NCI-H2029 (cell line): ENCODE measurements at regions not wholly inside any gene's neighbourhood (a gene's known extent, or its start where the extent isn't known, plus 50 kb on each side); places are given as distances from the start of the nearest gene placed in this dataset.
"Not testable (repeated sequence)": the region's sequence is repeated elsewhere in the genome, so short reads cannot be mapped to it uniquely, and the experiment has no call there.

Experiments
- DNase-seq: peaks from one replicate; lab custom pipeline; 2025; lab: John Stamatoyannopoulos, UW

DNA sequence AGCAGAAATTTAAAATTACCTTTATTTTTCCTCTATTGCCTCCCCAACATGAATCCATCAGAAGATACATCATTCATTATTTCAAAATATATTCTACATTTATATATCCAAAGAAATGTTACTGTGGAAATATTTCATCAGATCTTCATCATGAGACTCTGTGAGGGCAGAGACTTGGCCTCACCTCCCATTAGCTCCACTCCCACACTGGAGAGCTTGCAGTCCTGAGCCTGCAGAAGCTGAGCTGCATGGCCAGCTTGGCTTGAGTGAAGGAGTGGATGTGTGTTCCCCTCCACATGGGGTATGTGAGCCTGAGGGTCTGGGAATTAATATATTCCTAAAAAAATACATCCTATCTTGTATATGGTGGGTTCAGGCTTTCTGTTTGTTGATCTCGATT lies 961.9 kb downstream of the TMEM121 start:
- DNase-seq = no peak

DNA sequence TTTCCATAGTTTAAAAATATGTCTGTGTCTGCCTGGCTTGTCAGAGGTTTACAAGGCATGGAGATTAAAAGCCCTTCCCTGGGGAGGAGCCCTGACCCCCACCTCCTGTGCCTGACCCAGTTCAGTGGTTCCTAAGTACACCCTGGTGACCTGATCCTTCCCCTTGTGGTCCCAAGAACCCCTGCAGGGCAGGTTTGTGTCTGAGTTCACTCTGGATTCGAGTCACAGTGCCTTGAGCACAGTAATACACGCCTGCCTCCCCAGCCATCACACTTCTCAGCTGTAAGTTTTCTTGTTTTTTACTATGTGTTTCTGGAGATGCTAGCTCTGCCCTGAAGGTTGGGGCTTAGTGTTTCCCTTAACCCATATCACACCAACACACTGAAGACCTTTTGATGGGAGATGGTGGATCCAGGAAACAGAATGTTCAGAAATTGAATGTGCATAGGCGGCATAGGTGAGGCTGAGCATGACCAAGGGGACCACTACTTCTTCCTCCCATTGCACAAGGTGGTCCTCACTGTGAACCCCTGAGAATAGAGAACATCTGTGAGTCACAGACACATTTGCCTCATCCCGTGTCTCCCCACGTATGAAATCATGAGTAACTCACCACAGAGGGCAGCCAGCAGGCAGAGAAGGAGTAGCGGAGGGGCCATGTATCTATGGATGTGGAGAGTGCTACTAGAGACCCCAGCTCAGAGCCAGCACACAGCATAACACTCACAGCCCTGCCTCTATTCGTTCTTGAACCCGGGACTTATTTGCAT lies 962.9 kb downstream of the TMEM121 start:
- no peak for DNase-seq

DNA sequence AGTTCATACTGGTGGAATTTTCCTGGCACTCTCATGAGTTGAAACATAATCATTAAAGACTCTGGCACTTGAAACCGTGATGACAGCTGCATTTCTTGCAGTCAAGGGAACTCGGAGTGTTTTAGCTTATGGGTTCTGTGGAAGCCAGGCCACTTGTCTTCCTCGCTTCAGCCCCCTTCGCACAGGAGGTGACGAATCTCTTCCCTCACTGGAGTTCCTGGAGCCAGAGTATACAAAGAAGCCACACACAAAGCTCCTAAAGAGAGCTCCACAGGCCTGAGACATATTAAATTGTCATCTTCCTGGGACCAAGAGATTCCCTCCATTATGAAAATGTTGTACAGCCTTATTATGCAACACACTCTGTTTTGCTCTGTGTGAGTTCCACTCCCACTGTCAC lies 964.1 kb downstream of the TMEM121 start:
- DNase-seq = no peak

DNA sequence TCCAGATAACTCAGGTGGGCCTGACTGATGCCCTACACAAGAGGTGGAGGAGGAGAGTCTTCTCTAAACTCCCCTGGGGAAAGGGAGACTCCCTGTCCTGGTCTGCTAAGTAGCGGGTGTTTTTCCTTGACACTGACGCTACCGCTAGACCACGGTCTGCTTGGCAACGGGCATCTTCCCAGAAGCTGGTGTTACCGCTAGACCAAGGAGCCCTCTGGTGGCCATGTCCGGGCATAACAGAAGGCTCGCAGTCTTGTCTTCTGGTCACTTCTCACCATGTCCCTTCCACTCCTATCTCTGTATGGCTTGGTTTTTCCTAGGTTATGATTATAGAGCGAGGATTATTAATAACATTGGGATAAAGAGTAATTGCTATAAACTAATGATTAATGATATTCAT lies 965.5 kb downstream of the TMEM121 start:
- no peak for DNase-seq

DNA sequence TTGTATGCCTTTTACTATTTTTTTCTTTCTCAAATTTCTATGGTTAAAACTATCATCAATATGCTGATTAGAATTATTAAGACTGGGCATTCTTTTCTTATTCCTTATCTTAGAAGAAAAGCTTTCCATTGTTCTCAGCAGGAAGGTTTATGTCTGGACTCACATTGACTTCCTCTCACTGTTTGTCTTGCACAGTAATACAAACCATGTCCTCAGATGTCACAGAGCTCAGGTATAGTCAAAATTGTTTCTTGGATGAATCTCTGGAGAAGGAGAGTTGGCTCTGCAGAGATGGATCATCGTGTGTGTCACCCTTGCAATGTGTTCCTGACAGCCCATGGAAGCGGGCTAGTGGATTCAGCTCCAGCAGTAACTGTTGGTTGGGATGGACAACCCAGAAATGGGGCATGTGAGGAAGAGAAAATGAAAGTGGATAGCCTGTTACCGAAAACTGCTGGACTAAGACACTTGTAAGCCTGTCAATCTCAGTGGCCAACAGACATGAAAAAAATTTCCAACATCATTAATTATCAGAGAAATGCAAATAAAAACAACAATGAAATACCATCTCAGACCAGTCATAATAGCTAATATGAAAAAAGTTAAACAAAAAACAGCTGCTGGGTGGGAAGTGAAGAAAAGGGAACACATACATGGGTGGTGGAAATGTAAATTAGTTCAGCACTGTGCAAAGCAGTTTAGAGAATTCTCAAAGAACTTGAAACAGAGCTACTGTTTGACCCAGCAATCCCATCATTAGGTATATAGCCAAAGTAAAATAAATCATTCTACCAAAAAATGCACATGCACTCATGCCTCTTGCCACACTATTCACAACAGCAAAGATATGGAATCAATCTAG lies 967.8 kb downstream of the TMEM121 start:
- DNase-seq = no peak

DNA sequence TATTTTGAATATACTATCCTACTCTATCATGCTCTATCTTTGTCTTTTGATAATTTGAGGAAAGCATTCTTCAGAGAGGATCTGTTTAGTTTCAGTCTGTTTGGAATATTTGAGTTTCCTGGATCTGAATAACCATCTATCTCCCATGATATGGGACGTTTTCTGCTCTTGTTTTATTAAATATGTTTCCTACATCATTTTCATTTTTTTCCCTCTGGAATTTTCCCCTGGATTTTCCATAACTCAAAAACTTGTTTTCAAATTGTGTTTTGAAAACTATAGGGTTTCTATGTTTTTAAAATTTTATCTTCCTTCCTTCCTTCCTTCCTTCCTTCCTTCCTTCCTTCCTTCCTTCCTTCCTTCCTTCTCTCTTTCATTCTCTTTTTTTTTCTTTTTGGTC lies 974.2 kb downstream of the TMEM121 start:
- no peak for DNase-seq

DNA sequence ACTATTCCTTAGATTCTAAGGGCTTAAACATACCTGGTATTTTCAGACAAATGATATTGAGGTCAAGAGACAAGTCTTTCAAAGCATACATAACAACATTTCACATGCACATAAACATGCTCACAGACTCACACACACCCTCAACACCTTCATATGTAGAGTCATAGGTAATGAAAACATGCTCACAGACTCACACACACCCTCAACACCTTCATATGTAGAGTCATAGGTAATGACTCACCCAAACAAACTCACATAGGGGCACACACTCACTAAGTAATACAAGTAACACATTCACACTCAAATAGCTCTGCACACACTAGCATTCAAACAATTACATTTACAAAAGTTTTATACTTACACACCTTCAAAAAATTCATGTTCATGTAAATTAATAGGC lies 975.5 kb downstream of the TMEM121 start:
- DNase-seq = no peak

DNA sequence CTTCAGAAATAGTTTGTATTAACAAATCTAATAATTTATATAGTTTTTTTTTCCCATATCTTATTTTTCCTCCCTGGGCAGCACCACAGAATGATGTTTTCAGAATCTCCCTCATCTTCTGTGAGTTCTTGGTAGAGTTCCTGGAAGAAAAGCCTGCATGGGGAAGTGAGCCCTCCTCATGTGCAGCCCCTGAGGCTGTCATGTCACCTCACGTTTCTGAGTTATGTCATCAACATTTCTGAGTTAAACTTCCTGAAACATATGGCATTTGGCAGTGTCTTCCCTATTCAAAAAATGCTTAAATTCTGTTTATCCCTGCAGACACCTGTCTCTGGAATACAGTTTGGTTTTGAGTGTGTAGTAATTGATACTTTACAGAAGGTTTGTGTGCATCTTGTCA lies 979.0 kb downstream of the TMEM121 start:
- no peak for DNase-seq

DNA sequence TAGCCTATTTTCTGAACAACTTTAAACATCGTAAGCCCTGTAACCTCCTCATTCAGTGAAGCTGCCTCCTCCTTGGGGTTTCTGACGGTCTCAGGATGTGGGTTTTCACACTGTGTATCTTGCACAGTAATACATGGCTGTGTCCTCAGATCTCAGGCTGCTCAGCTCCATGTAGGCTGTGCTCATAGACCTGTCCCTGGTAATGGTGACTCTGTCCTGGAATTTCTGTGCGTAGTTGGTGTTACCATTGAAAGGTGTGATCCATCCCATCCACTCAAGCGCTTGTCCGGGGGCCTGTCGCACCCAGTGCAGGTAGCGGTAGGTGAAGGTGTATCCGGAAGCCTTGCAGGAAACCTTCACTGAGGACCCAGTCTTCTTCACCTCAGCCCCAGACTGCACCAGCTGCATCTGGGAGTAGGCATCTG lies 980.5 kb downstream of the TMEM121 start:
- no peak for DNase-seq

DNA sequence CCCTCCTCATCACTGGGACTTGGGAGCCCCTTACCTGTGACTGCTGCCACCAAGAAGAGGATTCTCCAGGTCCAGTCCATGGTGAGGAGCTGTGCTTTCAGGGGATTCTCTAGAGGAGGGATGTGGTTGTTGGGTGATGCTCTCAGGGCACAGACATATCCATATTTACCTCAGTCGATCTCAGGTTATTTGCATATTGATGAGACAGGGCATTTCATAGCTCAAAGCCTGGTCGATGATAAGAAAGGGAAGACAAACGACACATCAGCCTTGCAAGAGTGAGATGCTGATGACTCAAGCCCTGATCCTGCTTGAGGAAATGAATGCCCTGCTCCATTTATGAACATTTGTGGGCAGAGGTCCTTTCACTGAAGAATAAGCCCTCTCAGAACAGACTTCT lies 981.0 kb downstream of the TMEM121 start:
- DNase-seq = no peak

DNA sequence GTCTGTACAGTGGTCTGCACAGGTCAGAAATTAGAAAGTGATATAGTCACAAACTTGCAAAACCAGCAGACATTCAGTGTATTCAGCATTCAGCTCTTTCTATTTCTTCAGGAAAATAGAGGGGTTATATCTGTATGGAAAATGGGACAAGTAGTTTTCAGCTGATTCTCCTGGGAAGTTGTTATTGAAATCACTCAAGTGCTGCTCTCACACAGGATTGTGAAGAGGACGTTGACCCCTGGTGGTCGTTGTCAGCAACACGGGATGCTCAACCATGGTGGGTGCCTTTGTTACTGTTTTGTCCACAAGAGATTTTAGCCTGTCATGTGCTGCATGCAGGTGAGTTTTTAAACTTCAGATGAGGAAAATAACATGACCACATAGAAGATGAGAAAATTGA lies 981.8 kb downstream of the TMEM121 start:
- no peak for DNase-seq

DNA sequence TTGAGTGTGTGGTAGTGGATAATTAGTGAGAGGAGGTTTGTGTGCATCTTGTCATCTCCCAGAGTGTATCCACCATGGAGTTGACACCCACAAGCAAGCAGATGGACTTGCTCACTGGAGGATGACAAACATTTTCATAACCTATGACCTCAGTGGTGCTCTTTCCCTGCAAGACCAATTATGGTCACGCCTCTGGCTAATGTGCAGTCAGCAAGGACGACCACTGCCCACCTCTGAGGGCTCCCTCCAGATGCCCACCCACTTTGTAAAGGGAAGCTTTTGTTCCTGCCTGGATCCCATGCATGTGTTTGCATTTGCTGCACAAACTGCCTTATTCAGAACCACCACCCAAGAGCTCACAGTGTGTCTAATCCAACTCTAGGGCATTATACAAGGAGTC lies 982.8 kb downstream of the TMEM121 start:
- DNase-seq = no peak

DNA sequence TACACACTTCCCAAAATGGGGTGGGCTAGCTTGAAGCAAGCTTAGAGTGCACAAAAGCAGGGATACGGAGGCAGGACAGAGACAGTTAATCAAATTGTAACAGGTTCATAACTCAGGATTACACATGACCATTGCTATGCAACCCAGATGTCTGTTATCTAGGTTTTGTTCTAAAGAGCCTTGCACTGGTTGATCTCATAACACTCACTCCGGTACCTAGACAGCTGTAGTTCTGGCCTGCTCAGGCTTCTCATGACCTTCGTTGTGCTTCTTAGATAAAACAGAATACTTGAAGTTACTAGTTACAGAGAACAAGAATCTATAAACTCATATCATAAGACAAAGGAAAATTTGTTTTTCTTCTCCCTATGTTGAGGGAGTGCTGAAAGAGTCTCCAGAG lies 983.4 kb downstream of the TMEM121 start:
- DNase-seq = no peak

DNA sequence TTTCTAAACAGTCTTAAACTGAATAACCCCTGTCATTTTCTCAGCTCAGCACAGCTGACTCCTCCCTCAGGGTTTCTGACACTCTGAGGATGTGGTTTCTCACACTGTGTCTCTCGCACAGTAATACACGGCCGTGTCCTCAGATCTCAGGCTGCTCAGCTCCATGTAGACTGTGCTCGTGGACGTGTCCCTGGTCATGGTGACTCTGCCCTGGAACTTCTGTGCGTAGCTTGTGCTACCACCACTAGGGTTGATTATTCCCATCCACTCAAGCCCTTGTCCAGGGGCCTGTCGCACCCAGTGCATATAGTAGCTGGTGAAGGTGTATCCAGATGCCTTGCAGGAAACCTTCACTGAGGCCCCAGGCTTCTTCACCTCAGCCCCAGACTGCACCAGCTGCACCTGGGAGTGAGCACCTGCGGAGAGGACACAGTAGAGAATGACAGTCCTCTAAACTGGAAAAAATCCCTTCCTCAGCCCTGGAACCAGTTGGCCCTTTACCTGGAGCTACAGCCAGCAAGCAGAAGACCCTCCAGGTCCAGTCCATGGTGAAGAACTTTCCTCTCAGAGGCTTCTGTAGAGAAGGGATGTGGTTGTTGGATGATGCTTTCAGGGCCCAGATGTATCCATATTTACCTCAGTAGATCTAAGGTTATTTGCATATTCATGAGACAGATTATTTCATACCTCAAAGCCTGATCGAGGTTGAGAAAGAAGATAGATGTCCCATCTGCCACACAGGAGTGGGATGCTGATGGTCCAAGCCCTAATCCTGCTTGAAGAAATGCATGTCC lies 984.8 kb downstream of the TMEM121 start:
- no peak for DNase-seq

DNA sequence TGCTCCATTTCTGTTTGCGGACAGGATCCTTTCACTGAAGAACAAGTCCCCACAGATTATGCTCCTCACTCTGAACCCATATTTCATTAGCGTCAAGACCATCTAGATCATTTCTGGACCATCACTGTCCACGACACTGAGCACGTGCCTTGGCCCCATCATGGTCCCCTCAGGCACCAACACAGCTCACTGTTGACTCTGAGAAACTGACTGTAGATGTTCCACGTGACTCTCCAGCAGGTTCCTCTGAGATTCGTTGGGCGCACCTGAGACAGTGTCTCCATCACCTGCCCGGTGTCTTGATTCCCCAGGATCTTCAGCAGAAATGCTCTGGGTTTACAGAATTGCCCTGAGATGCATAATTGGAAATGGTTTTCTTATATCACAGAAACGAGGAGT lies 985.4 kb downstream of the TMEM121 start:
- no peak for DNase-seq

DNA sequence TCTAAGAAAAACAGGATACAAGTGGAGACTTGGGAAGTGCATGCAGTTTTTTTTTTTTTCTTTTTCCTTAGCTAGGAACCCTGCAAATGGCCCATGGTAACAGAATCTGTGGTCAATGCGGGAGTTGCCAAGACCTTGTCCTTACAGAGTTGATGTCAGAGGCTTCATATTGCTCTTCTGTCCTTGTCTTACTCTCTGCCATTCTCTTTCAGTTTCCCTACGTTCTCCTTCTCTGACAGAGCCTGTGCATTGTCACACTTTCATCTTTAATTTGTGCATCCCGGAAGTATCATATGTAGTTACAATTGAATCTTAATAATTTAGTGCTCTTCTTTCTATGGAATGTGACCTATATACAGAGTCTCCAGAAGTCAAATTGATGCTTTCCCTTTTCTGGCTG lies 986.9 kb downstream of the TMEM121 start:
- no peak for DNase-seq

DNA sequence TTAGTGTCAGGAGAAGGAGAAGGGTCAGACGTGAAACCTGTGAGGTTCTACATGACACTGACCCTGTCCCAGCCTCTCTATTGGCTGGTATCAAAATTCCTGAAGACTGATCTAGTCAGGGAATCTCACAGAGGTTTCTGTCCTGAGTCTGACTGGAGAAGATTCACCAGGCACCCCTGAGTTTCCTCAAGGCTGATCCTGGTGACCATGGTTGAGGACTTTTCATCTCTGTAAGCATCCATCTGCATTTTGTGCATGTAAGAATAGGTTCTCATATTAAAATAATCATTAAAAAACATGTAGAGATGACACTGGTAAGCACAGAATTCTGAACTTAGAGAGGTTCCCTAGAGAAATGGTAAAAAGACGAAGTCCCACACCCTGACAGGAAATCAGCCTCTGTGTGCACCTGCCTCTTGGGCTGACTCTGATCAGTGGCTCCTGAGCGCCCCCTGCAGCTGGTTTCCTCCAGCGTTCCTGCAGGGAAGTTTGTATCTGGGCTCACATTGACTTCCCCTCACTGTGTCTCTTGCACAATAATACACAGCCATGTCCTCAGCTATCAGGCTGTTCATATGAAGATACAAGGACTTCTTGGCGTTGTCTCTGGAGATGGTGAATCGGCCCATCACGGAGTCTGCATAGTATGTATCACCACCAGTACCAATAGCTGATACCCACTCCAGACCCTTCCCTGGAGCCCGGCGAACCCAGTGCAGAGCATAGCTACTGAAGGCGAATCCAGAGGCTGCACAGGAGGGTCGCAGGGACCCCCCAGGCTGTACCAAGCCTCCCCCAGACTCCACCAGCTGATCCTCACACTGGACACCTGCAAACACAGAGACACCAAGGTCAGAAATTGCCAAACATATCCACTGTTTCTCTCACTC lies 991.9 kb downstream of the TMEM121 start:
- no peak for DNase-seq

DNA sequence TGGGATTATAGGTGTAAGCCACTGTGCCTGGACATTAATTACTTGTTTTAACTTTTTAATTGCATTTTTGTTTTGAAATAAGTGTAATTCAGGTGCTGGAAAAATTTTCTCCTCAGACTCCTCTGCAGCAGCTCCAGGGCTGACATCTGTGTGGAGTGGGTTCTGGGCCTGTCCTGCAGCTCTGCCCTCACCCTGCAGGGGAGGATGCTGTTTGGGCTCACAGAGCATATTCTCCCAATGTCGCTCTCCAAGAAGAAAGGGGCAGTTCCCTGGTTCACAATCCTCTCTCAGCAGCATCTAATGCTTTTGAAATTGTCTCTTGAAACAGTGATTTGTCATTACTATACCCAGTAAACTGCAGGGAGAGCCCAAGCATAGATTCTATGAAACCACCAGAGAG lies 995.7 kb downstream of the TMEM121 start:
- not testable (repeated sequence) for DNase-seq

DNA sequence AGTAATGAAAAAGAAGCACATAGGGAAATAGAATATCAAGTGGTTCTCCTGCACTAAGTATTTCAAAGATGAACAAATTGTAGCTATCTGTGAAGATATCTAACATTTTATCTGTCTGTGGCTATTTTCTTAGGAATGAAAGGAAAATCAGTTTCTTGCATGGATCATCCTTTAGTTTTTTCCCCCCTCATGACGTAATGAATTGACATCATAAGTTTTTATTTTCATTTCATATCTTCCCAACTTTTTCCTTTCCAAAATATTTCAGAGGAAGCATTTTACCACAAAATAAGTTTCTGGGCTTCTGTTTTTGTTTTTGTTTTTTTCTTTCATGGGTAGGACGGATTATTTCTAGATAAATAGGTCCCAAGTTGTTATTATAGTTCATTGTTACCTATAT lies 996.6 kb downstream of the TMEM121 start:
- no peak for DNase-seq

DNA sequence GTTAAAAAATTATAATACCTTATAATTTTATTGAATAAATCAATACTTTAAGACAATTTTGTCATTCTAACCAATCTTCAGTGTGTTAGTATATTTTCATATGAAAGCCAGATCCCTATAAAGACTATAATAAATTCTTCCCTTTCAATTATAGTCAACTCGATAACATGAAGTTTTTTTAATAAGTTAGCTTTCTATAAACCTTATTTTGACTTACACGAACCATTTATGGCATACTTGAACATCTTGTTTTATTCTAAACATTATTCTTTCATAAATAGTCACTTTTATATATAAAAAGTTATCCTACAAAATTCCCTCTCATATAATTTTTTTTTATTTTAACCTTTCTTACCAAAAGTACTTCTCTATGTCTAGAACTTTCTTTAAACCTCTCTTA lies 1002.3 kb downstream of the TMEM121 start:
- DNase-seq = no peak

DNA sequence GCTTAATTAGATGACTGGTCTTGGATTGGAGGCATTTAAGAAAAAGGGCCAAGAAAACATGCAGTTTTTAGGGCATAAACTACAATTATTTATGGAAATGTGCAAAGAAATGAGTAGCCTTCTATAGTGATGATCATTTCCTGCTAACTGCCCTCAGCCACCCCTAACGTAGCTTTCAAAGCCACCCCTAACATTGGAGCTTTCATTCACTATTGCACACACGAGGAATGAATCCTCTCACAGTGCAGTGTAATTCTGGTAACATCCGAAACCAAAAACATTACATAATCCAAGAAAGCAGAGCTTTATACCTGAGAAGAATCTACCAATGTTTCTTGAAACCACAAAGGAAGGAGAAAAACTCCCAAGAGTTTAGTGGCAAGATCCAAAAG lies 1003.6 kb downstream of the TMEM121 start:
- no peak for DNase-seq
